ENCODE measurements at regions not wholly inside any gene's neighbourhood (a gene's known extent, or its start where the extent isn't known, plus 50 kb on each side); places are given as distances from the start of the nearest gene placed in this dataset.

DNA sequence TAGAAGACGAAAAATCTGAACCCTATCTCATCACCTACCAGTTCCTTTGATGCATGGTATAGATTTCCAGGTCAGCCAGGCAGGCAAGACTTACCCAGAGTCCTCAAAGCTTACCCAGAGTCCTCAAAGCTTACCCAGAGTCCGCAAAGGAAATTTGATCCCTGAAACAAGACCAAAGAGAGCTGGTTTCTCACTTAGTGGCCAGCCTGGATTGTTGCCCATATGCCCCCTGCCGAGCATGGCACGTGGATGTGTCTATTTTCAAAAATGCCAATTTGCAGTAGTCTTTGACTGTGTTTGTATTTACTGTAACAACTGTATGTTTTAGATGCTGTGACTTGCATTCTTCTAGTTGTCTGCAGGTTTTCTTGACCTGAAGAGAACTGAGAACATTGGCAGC is 120.2 kb upstream of the STARD3NL start:
- WGBS, 2 experiments (ENCODE audit: extremely low coverage in 2 of 2, insufficient read length in 1 of 2): no CpG with 5 or more reads among the region's 4 CpGs
- Histone ChIP-seq H2AFZ (replicated peaks; ENCODE audit: low read length, poor library complexity) (no peak overlapping the region), H2BK20ac (ENCODE audit: low read depth, low read length) (no peak overlapping the region), H3K18ac (ENCODE audit: low read depth, low read length) (no peak overlapping the region), H3K4me3 (ENCODE audit: insufficient read depth, low read depth, low read length) (no peak overlapping the region), H4K8ac (ENCODE audit: low read depth in 2 of 2, low read length in 2 of 2) (no peak overlapping the region), H4K20me1 (ENCODE audit: insufficient read depth, low read length) (no peaks in the 10 kb centered on the region), H3K4me1 (ENCODE audit: control insufficient read depth, insufficient read depth, low read length) (no peaks in the 10 kb centered on the region), H4K91ac (ENCODE audit: insufficient read depth, low read depth, low read length) (no peak overlapping the region), H3K4me2 (ENCODE audit: low read depth, low read length) (no peak overlapping the region), H3K27me3 (ENCODE audit: control insufficient read depth, insufficient read depth, low read length) (no peaks in the 10 kb centered on the region), H3K27ac (ENCODE audit: insufficient read depth, low read length) (no peak overlapping the region), H3K9me3 (ENCODE audit: control insufficient read depth, insufficient read depth, low read length) (no peaks in the 10 kb centered on the region; the same call in 1 of the 2 replicates), H2AK9ac (replicated peaks; ENCODE audit: low read depth, low read length, poor library complexity) (no peak overlapping the region), H3K4ac (ENCODE audit: low read depth, low read length) (no peak overlapping the region), H3K14ac (replicated peaks; ENCODE audit: low read depth, low read length) (no peak overlapping the region), H2BK120ac (ENCODE audit: low read depth, low read length) (no peak overlapping the region), H3K9me1 (ENCODE audit: insufficient read depth, low read length) (no peaks in the 10 kb centered on the region), H4K5ac (ENCODE audit: low read depth, low read length) (no peak overlapping the region), H3K79me1 (ENCODE audit: low read depth in 1 of 2, low read length in 2 of 2) (no peaks in the 10 kb centered on the region), H3K23ac (ENCODE audit: low read depth, low read length) (no peak overlapping the region), H3K9ac (ENCODE audit: low read depth, low read length) (no peak overlapping the region), H3K36me3 (ENCODE audit: control insufficient read depth, insufficient read depth, low read length) (no peaks in the 10 kb centered on the region), H2BK15ac (ENCODE audit: low read depth, low read length) (no peak overlapping the region), H3K56ac (ENCODE audit: extremely low read depth, insufficient read depth, low read length) (no peak overlapping the region), H2BK5ac (ENCODE audit: low read depth, low read length, poor library complexity, severe bottlenecking) (no peak overlapping the region), H2AK5ac (ENCODE audit: low read depth, low read length) (no peak overlapping the region)
- no peak for ATAC-seq (ENCODE audit: low read depth)
- DNase-seq: no peak
- TF ChIP-seq, protein P1, sequence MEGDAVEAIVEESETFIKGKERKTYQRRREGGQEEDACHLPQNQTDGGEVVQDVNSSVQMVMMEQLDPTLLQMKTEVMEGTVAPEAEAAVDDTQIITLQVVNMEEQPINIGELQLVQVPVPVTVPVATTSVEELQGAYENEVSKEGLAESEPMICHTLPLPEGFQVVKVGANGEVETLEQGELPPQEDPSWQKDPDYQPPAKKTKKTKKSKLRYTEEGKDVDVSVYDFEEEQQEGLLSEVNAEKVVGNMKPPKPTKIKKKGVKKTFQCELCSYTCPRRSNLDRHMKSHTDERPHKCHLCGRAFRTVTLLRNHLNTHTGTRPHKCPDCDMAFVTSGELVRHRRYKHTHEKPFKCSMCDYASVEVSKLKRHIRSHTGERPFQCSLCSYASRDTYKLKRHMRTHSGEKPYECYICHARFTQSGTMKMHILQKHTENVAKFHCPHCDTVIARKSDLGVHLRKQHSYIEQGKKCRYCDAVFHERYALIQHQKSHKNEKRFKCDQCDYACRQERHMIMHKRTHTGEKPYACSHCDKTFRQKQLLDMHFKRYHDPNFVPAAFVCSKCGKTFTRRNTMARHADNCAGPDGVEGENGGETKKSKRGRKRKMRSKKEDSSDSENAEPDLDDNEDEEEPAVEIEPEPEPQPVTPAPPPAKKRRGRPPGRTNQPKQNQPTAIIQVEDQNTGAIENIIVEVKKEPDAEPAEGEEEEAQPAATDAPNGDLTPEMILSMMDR (conservative IDR thresholded peaks at IDR 0.05; ENCODE audit: low read depth, low read length): no peak
- no peak for TF ChIP-seq CEBPB (IDR thresholded peaks at IDR 0.05; ENCODE audit: low read depth, low read length)
- no peak for TF ChIP-seq MXI1 (IDR thresholded peaks at IDR 0.05; ENCODE audit: borderline replicate concordance, low read depth, low read length)
- intact Hi-C loops (cut with micrococcal nuclease) (no loop called here), in situ Hi-C loops (cut with MboI; ENCODE audit: low sequenced_read_pairs) (no loop called here), dilution Hi-C loops (cut with HindIII; ENCODE audit: low sequenced_read_pairs, unreplicated experiment) (no loop called here)
- BruUV-seq (replicated peaks): no TSS peak
- POLR2A ChIA-PET (ENCODE audit: unreplicated experiment): no interaction called here
- CTCF ChIA-PET: no interaction called here

All from IMR-90 (cell line).